ENCODE measurements at regions not wholly inside any gene's neighbourhood (a gene's known extent, or its start where the extent isn't known, plus 50 kb on each side); places are given as distances from the start of the nearest gene placed in this dataset.

DNA sequence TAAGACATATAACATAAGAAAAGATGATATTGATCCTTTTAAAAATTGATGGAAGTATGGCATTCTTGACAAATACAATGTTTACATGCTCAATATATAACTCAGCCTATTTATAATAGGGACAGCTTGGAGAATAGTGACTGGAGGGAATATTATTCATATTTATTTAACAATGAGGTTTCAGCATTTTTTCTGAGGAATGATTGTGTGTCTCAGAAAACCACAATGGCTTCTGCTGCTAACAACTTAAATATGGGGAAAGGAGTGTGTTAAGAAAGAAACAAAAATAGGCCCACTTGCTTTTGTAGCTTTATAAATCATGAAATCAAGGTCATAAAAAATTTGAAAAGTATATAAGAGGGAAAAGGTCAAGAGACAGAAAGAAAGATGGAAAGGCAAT, 163.2 kb upstream of the TBX18 start:
- ATAC-seq (no peak), DNase-seq (no peak), FAIRE-seq (no peak)
- H3K27ac ChIP-seq, result no peak overlapping the region
- H3K27me3 ChIP-seq, result no peaks in the 10 kb centered on the region
- no peaks in the 10 kb centered on the region for H3K36me3 ChIP-seq
- intact Hi-C loops (cut with DNase I), result no loop called here
- H3K4me1 ChIP-seq, result no peaks in the 10 kb centered on the region
- no peaks in the 10 kb centered on the region for H3K9me3 ChIP-seq
- H3K4me3 ChIP-seq, result no peak overlapping the region
- TF ChIP-seq, protein P1, sequence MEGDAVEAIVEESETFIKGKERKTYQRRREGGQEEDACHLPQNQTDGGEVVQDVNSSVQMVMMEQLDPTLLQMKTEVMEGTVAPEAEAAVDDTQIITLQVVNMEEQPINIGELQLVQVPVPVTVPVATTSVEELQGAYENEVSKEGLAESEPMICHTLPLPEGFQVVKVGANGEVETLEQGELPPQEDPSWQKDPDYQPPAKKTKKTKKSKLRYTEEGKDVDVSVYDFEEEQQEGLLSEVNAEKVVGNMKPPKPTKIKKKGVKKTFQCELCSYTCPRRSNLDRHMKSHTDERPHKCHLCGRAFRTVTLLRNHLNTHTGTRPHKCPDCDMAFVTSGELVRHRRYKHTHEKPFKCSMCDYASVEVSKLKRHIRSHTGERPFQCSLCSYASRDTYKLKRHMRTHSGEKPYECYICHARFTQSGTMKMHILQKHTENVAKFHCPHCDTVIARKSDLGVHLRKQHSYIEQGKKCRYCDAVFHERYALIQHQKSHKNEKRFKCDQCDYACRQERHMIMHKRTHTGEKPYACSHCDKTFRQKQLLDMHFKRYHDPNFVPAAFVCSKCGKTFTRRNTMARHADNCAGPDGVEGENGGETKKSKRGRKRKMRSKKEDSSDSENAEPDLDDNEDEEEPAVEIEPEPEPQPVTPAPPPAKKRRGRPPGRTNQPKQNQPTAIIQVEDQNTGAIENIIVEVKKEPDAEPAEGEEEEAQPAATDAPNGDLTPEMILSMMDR (IDR thresholded peaks at IDR 0.05), result no peak

DNA sequence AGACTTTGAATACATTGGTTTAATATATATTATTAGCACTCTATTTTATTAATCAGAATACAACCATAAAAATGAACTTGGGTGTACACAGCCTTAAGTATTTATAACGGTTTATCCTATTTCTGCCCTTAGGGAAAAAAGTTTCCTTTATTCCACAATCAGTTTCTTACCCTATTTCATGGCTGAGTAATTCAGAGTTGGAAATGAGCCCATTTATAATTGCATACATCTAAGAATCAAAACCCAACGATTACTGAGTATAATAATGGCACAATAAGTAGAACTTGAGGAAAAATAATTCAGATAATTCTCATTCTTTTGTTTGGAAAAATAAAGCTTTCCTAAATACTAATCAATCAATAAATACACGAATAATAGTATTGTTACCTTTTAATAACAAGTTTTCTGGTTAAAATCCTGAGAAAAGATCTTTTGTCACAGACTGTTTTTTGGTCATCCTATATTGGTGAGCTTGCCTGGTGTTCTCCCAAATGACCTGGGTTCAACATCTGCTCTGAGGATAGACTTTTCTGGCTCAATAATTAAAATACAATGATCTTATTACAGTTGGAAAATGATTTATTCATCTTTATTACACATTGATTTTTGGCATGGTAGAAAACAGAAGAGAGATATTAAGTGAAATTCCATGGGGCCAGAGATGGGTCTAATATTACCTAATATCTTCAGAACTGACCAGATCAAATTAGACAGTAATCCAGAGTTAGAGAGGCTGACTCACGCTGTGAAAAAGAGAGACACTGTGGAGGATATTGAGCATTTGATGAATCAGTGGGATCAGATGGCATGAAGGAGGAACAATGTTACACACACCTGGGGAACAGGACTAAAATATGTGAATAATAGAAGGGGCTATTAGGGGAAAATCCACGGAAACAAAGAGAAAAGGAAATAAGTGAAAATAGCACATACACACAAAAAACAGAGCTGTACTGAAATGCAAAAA, 162.1 kb upstream of the TBX18 start:
- H3K27ac ChIP-seq, result no peak overlapping the region
- no peaks in the 10 kb centered on the region for H3K9me3 ChIP-seq
- 48 to 59% methylated on average over 5 of the region's 5 CpGs for WGBS, 2 donors
- no peaks in the 10 kb centered on the region for H3K36me3 ChIP-seq
- DNase-seq, result no peak
- H3K4me1 ChIP-seq, result no peaks in the 10 kb centered on the region
- intact Hi-C loops (cut with DNase I), result no loop called here
- H3K27me3 ChIP-seq, result no peaks in the 10 kb centered on the region
- TF ChIP-seq, protein P1 (IDR thresholded peaks at IDR 0.05), result no peak
- FAIRE-seq, result no peak
- H3K4me3 ChIP-seq, result no peak overlapping the region
- no peak for ATAC-seq

GRCh38 chr6:84921891-84922290, 157.5 kb upstream of the TBX18 start:
- Histone ChIP-seq H3K4me1 (no peaks in the 10 kb centered on the region), H3K27me3 (no peaks in the 10 kb centered on the region), H3K9me3 (no peaks in the 10 kb centered on the region), H3K27ac (no peak overlapping the region), H3K4me3 (no peak overlapping the region), H3K36me3 (no peaks in the 10 kb centered on the region)
- TF ChIP-seq, protein P1 (IDR thresholded peaks at IDR 0.05), result no peak
- intact Hi-C loops (cut with DNase I), result no loop called here
- ATAC-seq (no peak), FAIRE-seq (no peak), DNase-seq (no peak)
- 63 to 77% methylated on average over 1 of the region's 1 CpG for WGBS, 2 donors

- H3K27ac ChIP-seq, result no peak overlapping the region
- no peaks in the 10 kb centered on the region for H3K4me1 ChIP-seq
- WGBS, 2 donors, result 96% methylated on average over 1 of the region's 1 CpG
- no peak overlapping the region for H3K4me3 ChIP-seq
- TF ChIP-seq, protein P1 (IDR thresholded peaks at IDR 0.05), result no peak
- no peaks in the 10 kb centered on the region for H3K27me3 ChIP-seq
- no peak for FAIRE-seq
- no peaks in the 10 kb centered on the region for H3K9me3 ChIP-seq
- intact Hi-C loops (cut with DNase I), result no loop called here
- DNase-seq, result no peak
- ATAC-seq, result no peak
- no peaks in the 10 kb centered on the region for H3K36me3 ChIP-seq
Measured at GRCh38 chr6:84920021-84920420, 155.6 kb upstream of the TBX18 start.

- TF ChIP-seq, protein P1 (IDR thresholded peaks at IDR 0.05), result no peak
- H3K36me3 ChIP-seq, result no peaks in the 10 kb centered on the region
- ATAC-seq, result no peak
- intact Hi-C loops (cut with DNase I), result no loop called here
- no peak for FAIRE-seq
- no peak overlapping the region for H3K4me3 ChIP-seq
- DNase-seq, result no peak
- H3K4me1 ChIP-seq, result peaks cover 7 to 8% (median 8%) of the 10 kb centered on the region in 3 donors
- no peaks in the 10 kb centered on the region for H3K27me3 ChIP-seq
- WGBS, 2 donors, result 73 to 78% methylated on average over 3 of the region's 3 CpGs
- H3K9me3 ChIP-seq, result no peaks in the 10 kb centered on the region
- no peak overlapping the region for H3K27ac ChIP-seq
Measured at GRCh38 chr6:84916704-84917103, 152.3 kb upstream of the TBX18 start.
